GM03348 (cell line): ENCODE measurements at regions not wholly inside any gene's neighbourhood (a gene's known extent, or its start where the extent isn't known, plus 50 kb on each side); places are given as distances from the start of the nearest gene placed in this dataset.

Experiments
- DNase-seq: peaks from one replicate; pipeline ENCODE4 v3.0.0; 2012; ENCODE audit warnings: low spot score

DNA sequence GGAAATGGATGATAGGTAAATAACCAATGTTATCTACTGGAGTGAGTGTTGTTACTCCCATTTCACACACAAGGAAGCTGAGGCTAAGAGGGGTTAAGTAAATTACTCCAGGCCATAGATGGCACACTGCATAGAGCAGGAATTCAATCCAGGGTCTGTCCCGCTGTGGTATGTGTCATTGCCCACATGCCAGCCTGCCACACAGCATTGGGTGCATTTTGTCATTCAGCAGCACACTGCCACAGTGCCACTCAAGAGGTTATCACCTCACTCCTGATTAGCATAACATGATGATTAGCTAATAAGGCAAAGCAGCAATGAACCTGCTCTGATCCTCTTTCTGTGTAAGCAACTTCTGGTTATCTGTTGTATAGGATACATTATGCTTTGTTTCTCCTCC is 157.4 kb upstream of the CTNNB1 start:
- DNase-seq = no peak

DNA sequence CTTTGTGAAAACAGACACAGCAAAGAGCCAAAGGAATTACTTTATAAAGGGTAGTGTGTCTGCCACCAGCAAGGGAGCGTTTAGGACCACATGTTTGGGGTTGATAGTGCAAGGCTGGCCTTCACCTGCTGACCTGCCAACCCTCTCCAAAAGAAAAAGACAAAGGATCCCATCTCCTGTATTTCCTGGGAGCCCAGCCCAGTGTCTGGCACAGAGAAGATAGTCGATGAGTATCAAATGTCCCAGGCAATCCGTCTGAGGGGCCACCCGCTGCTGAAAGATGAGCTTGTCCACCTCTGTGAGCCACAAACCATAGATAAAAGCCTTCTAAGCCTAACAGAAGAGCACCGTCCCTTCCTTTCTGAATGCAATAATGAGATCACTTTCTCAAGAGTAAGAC is 154.8 kb upstream of the CTNNB1 start:
- no peak for DNase-seq

DNA sequence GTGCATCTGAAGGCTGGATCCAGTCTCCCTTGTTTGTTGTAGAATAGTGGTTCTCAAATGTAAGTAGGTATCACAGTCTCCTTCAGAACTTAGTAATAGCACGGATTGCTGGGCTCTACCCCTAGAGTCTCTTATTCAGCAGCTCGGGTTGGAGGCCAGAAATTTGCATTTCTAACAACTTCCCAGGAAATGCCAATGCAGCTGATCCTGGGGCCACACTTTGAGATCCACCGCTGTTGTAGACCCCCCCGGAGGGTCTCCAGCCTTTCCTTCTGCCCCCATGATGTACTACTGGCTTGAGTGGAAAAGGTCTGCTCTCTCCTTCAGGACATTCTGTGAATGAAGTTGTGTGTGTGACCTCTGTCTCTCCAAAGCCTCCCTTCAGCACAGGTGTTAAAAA is 153.8 kb upstream of the CTNNB1 start:
- no peak for DNase-seq

DNA sequence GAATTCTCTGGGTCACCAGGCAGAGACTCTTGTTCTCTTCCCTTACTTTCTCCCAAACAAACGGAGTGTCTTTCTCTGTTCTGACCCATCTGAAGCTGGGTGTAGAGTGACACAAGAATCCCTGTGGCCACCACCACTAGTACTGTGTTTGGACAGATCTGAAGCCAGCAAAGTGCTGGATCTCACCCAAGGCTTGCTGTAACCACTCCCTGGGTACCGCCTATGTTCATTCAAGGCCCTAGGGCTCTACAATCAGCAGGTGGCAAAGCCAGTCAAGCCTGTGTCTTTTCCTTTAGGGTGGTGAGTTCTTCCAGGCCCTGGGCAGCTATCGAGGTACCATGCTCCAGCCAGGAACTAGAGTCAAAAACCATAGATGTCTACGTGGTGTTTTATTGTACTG is 149.2 kb upstream of the CTNNB1 start:
- no peak for DNase-seq

DNA sequence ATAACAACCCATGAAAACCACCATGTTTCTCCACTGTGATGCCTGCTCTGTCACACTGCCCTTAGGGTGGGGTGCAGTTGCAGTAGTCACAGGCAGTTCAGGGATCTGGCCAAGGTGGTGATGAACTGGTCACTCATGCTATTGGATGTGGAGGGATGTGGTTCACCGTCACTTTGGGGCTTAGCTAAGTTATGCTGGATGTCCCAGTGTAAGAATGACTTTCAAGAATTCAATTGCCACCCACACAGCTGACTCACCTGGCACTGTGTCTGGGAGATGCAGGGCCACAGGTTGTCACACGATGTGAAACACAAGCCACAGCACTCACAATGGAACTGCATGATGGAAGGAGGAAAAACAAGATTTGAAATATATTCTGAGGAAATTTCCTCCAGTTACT is 146.1 kb upstream of the CTNNB1 start:
- no peak for DNase-seq

DNA sequence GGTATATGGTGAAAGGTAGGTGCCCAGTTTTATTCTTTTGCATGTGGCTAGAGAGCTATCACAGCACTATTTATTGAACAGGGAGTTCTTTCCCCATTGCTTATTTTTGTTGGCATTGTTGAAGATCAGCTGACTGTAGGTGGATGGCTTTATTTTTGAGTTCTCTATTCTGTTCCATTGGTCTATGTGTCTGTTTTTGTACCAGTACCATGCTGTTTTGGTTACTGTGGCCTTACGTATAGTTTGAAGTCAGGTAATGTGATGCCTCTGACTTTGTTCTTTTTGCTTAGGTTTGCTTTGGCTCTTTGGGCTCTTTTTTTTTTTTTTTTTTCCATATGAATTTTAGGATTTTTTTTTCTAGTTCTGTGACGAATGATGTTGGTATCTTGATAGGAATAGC is 139.2 kb upstream of the CTNNB1 start:
- DNase-seq = no peak

DNA sequence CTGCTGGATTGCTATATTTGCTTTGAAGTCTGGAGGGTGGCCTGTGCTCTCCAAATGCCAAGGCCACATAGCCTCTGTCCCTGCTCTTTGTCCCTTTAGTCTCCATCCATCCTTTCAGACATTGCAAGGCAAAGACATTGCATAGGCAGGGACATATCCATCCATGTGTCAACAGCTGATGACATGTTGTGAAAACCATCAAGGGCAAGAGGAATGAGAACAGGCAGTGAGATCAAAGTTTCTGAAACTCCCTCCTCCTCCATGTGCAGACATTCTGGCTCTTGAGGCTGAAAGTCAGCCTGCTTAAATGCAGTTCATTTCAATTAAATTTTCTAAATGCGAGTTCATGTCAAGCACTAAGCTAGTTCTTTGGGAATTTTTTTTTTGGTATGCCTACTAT is 135.2 kb upstream of the CTNNB1 start:
- no peak for DNase-seq

DNA sequence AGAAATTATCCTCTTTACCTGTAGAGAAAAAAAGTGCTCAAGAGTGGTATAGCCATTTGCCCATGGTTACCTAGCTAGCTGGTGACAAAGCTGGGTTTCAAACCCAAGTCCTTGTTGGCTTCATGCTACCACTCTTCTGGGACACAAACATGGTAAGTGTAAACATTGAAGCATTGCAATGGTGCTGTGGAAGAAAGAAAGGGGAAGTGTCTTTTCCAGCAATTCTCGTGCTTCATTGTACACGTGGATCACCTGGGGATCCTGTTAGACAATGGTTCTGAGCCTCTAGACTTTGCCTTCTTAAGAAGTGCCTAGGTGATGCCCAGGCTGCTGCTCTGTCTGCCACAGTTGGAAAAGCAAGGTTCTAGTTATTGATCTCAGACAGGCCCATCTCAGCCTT is 134.8 kb upstream of the CTNNB1 start:
- DNase-seq = no peak

DNA sequence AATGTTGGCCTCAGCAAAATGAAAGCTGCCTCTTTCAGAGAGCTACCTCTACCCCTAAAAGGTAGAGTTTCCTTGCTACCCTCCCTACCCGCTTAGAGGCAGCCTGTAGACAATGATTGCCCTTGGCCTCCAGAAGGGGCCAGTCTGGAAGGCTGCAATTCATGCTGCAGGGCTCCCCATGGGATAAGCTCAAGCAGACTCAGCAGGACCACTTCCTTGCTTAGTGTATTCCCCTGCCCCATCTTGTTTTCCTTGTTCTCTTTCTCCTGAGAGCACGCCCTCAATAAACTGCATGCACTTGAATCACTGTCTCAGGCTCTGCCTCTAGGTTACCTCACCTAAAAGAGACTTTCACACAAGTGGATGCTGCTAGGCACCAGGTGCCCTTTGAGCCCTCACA is 134.0 kb upstream of the CTNNB1 start:
- no peak for DNase-seq

DNA sequence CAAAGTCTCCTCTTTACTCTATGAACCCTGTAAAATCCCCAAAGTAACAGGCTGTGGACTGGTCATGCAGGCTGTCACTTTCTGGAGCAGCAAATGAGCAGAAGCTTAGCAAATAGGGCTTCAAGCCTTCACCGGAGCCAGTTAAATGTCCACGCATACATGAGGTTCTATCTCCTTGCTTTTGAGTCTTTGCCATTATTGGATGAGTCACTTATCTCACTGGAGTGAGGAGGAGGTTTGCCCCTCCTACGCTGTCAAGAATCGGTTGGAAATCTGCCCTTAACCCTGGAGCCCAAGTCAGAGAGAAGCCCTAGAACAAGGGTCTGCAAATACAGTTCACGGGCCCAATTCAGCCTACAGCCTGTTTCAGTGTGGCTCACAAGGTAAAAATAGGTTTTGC is 126.1 kb upstream of the CTNNB1 start:
- DNase-seq = no peak

DNA sequence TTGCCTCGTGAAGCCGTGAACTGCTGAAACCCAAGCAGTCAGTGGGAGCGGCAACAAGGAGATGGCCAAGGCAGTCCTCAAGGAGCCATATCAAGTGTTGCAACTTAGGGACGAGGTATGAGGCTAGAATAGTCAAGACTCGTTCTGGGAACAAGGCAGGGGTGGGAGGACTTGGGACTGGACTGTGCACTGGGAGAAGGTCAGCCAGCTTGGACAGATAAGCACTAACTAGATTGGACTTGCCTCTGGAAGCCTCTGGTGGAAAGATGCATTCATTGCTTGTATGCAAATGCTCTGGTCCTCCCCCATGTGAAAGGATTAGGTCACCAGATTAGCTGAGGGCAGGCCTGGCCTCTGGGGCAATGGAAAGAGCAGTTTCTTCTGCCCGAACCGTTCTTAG is 123.3 kb upstream of the CTNNB1 start:
- no peak for DNase-seq

DNA sequence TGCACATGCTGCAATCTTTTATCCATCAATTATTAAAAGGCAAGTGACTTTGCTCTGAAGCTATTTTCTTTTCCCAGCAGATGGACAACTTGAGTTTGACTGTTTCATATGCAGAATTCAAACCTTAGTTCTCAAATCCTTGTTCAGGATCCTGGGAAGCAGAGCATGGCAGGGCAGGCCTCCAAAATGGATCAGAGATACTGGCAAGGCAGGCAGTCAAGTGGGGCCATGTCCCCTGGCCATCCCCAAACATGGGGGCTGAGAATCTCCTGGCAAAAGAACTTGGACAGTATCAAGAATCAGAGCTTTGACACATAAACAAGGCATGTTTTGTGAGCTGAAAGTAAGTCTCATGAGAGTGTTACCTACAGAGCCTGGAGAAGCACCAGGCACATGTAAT is 122.9 kb upstream of the CTNNB1 start:
- no peak for DNase-seq

DNA sequence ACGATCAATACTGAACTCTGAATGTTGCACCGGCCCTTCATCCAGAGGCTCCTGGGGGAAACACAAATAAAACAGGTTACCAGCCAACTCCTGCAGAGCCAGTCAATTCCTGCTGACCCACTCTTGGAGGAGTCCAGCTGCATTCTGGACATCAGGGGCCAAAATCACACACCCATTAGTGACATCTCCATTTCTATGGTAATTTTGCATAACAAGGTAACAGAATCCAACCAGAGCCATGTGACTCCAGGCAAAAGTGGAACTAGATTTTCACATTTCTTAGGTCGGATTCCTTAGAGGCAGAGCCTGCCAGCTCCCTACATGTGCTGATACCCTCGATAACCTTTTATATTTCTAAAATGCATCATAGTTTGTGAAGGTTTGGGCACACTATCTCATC is 119.2 kb upstream of the CTNNB1 start:
- DNase-seq = no peak

DNA sequence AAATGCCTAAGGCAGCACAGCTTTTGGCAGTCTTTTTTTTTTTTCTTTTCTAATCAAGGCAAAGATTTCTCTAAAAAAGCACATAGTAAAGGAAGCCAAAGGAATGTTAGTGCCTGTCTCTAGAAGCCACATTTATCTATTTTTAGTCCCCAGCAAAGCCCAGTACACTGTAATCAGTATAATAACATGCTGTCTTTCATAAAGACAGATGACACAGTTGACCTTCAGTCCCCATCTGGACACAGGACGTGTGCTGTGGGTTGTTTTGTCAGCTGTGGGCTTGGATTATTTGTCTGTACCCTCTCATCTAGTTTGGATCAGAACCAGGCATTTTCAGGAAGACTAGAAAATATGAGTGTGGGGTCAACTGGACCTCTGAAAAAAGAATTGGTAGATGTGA is 110.4 kb upstream of the CTNNB1 start:
- DNase-seq = no peak

DNA sequence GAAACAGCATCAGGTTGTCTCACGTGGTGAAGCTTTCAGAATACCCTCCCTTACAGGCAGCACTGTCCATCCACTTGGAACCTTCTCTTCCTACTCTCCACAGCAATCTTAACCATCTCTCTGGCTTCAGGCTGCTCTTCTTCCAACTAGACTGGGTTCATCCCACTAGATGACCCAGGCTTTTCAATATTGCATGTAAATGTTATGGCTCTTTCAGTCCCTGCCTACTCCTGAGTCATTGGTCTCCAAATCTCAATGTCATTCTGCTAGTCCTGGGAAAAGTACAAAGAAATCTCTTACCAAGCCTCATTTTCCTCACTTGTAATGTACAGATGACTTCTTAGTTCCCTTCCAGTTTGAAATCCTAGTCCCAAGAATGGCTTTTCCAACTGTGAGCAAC is 109.7 kb upstream of the CTNNB1 start:
- DNase-seq = no peak

DNA sequence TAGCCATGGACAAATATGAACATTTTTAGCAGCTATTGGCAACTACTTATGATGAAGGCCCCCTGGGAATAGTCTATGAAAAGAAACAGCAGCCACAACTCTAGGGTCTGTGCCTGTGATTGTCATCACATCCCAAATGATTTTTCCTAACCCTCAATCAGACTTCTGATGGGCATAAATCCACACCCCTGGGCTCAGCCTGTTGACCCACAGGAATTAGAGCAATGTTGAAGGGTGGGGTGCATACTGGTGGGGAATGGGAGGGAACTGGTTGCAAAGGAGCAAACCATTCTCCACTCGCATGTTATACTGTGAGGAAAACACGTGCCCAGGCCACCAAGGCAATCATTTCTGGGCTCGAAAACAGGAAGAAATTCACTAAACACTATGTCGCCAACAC is 106.5 kb upstream of the CTNNB1 start:
- DNase-seq = no peak

DNA sequence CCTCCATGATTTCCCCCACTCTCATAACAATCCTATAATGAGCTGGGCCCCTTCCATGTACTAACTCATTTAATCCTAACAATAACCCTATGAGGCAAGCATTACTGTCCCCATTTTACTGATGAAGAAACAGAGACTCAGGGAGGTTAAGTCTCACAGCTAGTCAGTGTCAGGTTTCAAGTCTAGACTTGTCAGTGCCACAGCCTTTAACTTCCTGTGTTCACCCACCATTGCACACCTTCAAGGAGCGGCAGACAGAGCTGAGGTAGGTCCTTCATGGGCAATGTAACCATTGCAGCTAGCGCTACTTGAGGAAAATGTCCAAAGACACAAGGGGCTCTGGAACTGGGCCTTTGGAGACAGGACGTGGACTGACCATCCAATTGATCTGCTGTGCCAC is 105.8 kb upstream of the CTNNB1 start:
- no peak for DNase-seq

DNA sequence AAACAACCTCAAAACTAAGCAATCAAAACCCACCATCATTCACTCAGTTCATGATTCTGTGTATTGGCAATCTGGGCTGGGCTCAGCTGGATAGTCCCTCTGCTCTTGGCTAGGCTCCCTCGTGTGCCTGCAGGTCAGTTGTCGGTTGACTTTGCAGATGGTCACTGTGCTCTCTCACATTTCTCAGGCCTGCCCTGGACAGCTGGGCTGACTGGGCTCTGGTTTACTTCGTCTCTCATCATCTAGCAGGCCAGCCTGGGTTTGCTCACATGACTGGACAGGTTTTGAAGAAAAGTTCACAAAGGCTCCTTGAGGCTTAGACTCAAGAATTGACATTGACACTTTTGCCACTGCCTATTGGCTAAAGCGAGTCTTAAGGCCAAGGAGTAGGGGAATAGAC is 105.0 kb upstream of the CTNNB1 start:
- no peak for DNase-seq

DNA sequence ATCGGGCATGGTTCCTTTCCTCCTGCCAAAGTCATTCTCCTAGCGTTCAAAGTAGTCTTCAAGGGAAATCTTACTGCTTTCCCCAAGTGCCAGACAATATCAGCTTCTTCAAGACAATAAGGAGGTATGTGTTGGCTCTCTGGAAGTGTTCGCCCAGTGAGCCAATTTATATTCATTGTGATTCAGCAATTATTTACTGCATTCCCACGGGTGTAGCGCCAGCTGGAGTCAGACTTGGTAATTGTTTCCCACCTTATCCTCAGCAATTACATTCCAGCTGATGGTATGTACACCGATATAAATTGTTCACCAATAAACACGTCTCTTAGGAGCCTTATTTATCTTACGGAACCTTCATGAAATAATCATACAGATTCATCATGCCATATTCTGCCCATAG is 103.6 kb upstream of the CTNNB1 start:
- no peak for DNase-seq

DNA sequence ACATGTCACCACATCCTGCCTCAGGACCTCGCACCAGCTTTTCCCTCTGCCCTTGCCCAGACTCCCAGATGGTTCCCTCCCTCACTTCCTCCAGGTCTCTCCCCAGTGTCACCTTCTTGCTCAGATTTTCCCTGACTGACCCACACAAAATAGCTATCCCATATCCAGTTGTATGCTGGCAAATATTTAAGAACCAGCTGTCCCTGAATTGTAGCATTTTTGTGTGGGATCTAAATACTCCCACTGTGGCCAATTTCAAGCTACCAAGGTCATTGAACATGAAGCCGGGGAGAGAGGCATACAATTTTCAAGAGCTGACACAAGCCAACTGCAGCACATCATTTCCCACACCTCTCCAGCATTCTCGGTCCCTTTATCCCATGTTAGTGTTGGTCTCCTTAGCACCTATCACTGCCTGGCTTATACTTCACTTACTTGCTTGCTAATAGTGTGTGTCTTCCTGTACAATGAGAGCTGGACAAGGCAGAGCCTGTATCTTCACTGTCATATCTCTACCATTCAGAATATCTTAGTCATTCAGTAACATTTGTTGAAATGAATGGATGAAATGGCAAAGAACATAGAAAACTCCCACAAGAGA is 101.3 kb upstream of the CTNNB1 start:
- no peak for DNase-seq

DNA sequence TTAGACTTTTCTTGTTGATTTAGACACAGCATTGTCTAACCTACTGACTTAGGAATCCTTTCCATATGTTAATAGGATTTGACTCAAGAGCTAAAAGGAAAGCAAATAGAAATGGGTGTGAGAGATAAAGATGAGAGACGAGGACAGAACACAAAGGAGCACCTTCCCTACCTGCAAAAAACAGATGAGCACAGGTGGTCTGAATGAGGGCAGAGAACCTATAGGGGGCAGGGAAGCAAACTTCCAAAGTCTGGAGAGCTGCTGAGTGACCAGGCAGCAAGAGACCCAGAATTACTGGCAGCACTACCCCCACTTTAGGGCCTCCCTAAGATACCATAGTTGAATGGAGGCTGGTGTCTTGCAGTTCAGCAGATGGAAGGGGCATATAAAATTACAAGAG is 98.1 kb upstream of the CTNNB1 start:
- DNase-seq = no peak

DNA sequence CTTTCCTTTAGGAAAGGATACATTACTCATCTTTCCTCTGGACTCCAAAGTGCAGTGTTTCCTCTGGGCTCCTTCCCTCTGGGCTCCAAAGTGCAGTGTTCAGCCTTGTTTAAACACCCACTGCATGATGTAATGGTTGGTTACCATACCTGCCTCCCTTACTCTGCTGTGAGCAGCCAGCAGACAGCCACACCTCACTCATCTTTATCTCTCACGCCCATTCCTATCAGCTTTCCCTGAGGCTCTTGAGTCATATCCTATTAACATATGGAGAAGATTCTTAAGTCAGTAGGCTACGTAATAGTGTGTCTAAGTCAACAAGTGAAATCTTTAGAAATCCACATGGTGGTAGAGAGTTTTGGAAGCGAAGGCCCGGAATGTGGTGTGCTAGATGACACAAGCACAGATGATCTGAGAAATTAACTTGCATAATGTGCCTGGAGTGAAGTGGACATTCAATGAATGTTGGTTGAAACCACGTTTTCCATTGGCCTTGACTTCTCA is 97.2 kb upstream of the CTNNB1 start:
- DNase-seq = no peak

DNA sequence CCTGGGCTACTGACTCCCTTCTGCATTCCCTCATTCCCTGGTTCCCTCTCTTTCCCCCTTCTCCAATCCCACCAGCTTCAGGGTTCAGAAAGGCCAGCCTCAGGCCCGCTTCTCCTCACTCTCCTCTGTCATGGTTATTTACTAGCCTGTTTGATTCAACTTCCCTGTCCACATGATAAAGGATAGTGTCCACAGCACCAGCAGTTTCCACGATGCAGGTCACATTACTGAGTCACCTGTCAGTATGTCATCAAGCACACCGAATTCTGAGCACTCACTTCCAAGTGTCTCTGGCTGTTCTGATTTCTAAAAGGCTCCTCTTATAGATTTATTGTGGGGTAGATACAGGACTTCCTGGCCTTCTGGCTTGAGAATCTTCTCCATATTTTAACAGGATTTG is 96.6 kb upstream of the CTNNB1 start:
- no peak for DNase-seq

DNA sequence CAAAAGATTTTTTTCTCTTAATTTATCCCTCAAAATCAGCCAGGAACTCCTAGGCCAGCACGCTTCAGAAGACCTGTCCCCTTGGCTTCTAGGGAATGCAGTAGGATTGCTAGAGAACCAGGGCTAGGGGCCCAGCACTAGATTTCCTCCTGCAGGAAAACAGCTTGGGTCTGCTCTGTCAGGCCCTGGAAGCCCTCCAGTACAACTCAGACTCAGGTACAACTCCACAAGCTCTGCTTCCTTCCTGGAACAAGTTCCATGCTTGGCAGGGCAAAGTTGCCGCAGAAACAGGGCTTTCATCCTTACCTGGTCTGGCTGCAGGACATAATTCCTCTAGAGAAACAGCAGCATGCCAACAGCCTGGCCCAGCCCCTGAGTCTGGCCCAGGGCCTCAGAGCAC is 96.1 kb upstream of the CTNNB1 start:
- DNase-seq = no peak

DNA sequence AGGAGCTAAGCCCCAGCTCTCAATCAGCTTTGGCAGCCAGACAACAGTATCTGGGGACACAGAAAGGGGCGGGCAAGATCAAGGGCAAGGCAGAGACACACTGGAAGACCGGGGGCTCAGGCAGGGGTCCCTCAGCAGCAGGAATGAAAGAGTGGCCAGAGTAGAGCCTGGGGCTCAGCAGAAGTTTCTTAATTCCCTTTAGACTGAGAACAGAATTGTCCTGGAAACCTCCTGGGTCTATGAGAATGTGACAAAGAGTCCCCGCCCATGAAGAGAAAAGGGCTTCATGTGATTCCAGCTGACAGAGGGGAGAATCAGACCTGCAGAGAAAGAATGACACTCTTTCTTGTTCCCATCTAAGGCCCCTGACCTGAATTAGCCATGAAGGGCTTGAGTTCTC is 95.2 kb upstream of the CTNNB1 start:
- no peak for DNase-seq
